ENCODE measurements at regions not wholly inside any gene's neighbourhood (a gene's known extent, or its start where the extent isn't known, plus 50 kb on each side); places are given as distances from the start of the nearest gene placed in this dataset.
"Not testable (repeated sequence)": the region's sequence is repeated elsewhere in the genome, so short reads cannot be mapped to it uniquely, and the experiment has no call there.

GRCh38 chr2:153299217-153299616, 179.3 kb downstream of the RPRM start:
- no peak for TF ChIP-seq CTCF (IDR thresholded peaks at IDR 0.05; ENCODE audit: low read depth, low read length, missing control alignments)
- H3K4me3 ChIP-seq (ENCODE audit: low read depth, low read length): no peak overlapping the region
- in situ Hi-C loops (cut with HindIII; ENCODE audit: low sequenced_read_pairs): no loop called here
- DNase-seq (ENCODE audit: low read depth): no peak

GRCh38 chr2:153294199-153294786, 184.3 kb downstream of the RPRM start:
- in situ Hi-C loops (cut with HindIII; ENCODE audit: low sequenced_read_pairs): no loop called here
- TF ChIP-seq CTCF (IDR thresholded peaks at IDR 0.05; ENCODE audit: low read depth, low read length, missing control alignments): no peak
- no peak overlapping the region for H3K4me3 ChIP-seq (ENCODE audit: low read depth, low read length)

DNA sequence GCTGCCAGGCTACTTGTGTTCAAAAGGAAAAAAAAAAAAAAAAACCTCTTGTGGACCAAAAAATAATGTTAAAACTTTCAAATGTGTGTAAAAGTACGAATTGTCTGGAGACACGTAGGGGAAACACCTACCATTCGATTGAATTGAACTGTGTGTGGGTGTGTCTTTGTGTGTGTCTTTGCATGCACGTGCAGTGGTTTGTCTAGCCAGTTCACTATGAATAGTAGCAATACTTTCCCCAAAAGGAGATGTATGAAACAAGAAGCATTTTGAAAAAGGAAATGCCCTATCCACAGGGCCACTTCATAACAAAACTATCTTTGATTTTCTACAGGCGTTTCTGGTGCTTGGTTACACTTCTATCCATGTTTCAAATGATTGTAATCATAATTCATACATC, 186.8 kb downstream of the RPRM start:
- DNase-seq (ENCODE audit: low read depth): no peak
- no peak overlapping the region for H3K4me3 ChIP-seq (ENCODE audit: low read depth, low read length)
- TF ChIP-seq CTCF (IDR thresholded peaks at IDR 0.05; ENCODE audit: low read depth, low read length, missing control alignments): no peak
- in situ Hi-C loops (cut with HindIII; ENCODE audit: low sequenced_read_pairs): no loop called here

More at GRCh38 chr2:153294199-153294786, 184.3 kb downstream of the RPRM start:
- no peak for DNase-seq (ENCODE audit: low read depth)

DNA sequence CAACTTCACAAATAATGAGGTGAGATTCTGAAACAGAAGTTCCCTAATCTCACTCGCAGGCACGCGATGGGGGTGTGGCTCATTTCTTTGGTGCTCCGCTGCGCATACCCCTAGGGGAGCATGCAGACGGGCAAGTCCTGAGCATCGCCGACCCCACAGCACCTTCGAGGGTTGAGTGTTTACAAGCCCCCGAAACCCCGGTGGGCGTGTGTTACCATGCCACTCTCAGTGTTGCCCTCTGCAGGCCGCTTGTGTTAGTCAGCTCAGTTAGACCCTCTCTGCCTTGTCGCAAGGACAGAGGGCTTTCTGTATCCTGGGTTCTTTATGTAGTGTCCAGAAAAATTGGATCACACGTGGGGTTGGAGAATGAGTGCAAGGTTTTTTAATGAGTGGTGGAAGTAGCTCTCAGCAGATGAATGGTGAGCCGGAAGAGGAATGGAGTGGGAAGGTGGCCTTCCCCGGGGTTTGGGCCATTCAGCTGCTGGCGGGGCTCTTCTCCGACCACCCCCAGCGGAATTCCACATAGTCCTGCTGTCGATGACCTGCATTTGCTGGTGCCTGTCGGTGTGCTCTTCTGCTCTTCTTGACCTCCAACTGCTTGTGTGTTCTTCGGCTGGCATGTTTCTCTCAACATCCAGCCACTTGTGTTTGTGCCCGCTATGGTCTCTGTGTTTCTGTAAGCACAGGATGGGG, 191.3 kb downstream of the RPRM start:
- in situ Hi-C loops (cut with HindIII; ENCODE audit: low sequenced_read_pairs): no loop called here
- DNase-seq (ENCODE audit: low read depth): no peak
- peak; percentile 32 for TF ChIP-seq CTCF (IDR thresholded peaks at IDR 0.05; ENCODE audit: low read depth, low read length, missing control alignments)
- peak overlapping the region; percentile 11 for H3K4me3 ChIP-seq (ENCODE audit: low read depth, low read length)

DNA sequence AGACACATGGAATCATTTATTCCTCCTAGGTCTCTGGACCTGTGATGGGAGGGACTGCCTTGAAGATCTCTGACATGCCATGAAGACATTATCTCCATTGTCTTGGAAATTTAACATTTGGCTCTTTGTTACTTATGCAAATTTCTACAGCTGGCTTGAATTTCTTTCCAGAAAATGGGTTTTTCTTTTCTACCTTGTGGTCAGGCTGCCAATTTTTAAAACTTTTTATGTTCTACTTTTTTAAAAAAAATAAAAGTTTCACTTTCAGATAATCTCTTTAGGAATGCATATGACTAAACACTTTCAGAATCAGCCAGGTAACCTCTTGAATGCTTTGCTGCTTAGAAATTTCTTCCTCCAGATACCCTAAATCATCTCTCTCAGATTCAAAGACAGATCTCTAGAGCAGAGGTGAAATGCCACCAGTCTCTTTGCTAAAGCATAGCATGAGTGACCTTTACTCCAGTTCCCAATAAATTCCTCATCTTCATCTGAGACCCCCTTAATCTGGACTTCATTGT, 209.6 kb downstream of the RPRM start:
- no peak for TF ChIP-seq CTCF (IDR thresholded peaks at IDR 0.05; ENCODE audit: low read depth, low read length, missing control alignments)
- in situ Hi-C loops (cut with HindIII; ENCODE audit: low sequenced_read_pairs): no loop called here
- H3K4me3 ChIP-seq (ENCODE audit: low read depth, low read length): no peak overlapping the region
- DNase-seq (ENCODE audit: low read depth): no peak

GRCh38 chr2:153256876-153257275, 221.7 kb downstream of the RPRM start:
- H3K4me3 ChIP-seq (ENCODE audit: low read depth, low read length); DNase-seq (ENCODE audit: low read depth); in situ Hi-C loops (cut with HindIII; ENCODE audit: low sequenced_read_pairs): not testable (repeated sequence)

DNA sequence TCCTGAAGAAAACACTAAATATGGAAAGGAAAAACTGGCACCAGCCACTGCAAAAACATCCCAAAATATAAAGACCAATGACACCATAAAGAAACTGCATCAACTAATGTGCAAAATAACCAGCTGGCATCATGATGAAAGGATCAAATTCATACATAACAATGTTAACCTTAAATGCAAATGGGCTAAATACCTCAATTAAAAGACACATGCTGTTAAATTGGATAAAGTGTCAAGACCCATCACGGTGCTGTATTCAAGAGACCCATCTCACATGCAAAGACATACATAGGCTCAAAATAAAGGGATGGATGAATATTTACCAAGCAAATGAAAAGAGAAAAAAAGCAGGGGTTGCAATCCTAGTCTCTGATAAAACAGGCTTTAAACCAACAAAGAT, 231.9 kb downstream of the RPRM start:
- in situ Hi-C loops (cut with HindIII; ENCODE audit: low sequenced_read_pairs); DNase-seq (ENCODE audit: low read depth): not testable (repeated sequence)

More for the DNA sequence above, 231.9 kb downstream of the RPRM start:
- H3K4me3 ChIP-seq (ENCODE audit: low read depth, low read length): not testable (repeated sequence)

Measured in astrocyte of the cerebellum (primary cell).